NCI-H1417 (cell line): ENCODE measurements at regions not wholly inside any gene's neighbourhood (a gene's known extent, or its start where the extent isn't known, plus 50 kb on each side); places are given as distances from the start of the nearest gene placed in this dataset.
"Not testable (repeated sequence)": the region's sequence is repeated elsewhere in the genome, so short reads cannot be mapped to it uniquely, and the experiment has no call there.

ENCODE experiments used
- DNase-seq, 3 experiments: peaks; one replicate each; lab custom pipeline; 2025; lab: John Stamatoyannopoulos, UW

GRCh38 chr6:74284284-74284683, 588.3 kb downstream of the CD109 start:
- no peak for DNase-seq

GRCh38 chr6:74283532-74283931, 587.5 kb downstream of the CD109 start:
- DNase-seq, result no peak

GRCh38 chr6:74282143-74282689, 586.2 kb downstream of the CD109 start:
- DNase-seq, result no peak

GRCh38 chr6:74280130-74280692, 584.2 kb downstream of the CD109 start:
- DNase-seq, result no peak

- peak in 2 of 3 experiments; percentile 25 to 56 for DNase-seq
These were observed 581.8 kb downstream of the CD109 start for GRCh38 chr6:74277777-74278186.

GRCh38 chr6:74273541-74273940, 577.5 kb downstream of the CD109 start:
- no peak for DNase-seq

- DNase-seq, result no peak
These were observed 573.5 kb downstream of the CD109 start for GRCh38 chr6:74269600-74269858.

GRCh38 chr6:74268815-74269599, 573.0 kb downstream of the CD109 start:
- no peak for DNase-seq

GRCh38 chr6:74259981-74260380, 564.0 kb downstream of the CD109 start:
- DNase-seq, result no peak

GRCh38 chr6:74256781-74257180, 560.8 kb downstream of the CD109 start:
- DNase-seq, result no peak

GRCh38 chr6:74256381-74256780, 560.4 kb downstream of the CD109 start:
- peak in 1 of 3 experiments; percentile 2 for DNase-seq

- not testable (repeated sequence) for DNase-seq
These were observed 559.0 kb downstream of the CD109 start for GRCh38 chr6:74255007-74255406.

- not testable (repeated sequence) for DNase-seq
These were observed 558.1 kb downstream of the CD109 start for GRCh38 chr6:74254147-74254546.

- no peak for DNase-seq
These were observed 557.3 kb downstream of the CD109 start for GRCh38 chr6:74253261-74253660.

- DNase-seq, result no peak
These were observed 554.3 kb downstream of the CD109 start for GRCh38 chr6:74250161-74250818.

GRCh38 chr6:74249658-74250057, 553.7 kb downstream of the CD109 start:
- no peak for DNase-seq

GRCh38 chr6:74248966-74249365, 553.0 kb downstream of the CD109 start:
- DNase-seq, result no peak

GRCh38 chr6:74222768-74223333, 526.8 kb downstream of the CD109 start:
- DNase-seq, result no peak

- no peak for DNase-seq
These were observed 518.0 kb downstream of the CD109 start for GRCh38 chr6:74213995-74214394.

GRCh38 chr6:74208239-74208638, 512.2 kb downstream of the CD109 start:
- DNase-seq, result no peak

GRCh38 chr6:74199215-74199915, 503.4 kb downstream of the CD109 start:
- DNase-seq, result no peak

GRCh38 chr6:74197310-74197709, 501.3 kb downstream of the CD109 start:
- DNase-seq, result no peak
